Right lobe of liver (tissue), 6 donors: ENCODE measurements at regions not wholly inside any gene's neighbourhood (a gene's known extent, or its start where the extent isn't known, plus 50 kb on each side); places are given as distances from the start of the nearest gene placed in this dataset.

ENCODE experiments used
- ATAC-seq, 4 donors: fragments of 200-7000 bp; cut with Tn5 transposase; one replicate each; pipeline ENCODE4 v1.9.1; 2020; ENCODE audit warnings: mild to moderate bottlenecking in 4 of 4, moderate library complexity in 4 of 4
- DNase-seq, 3 donors: peaks; one replicate each; pipeline ENCODE4 v3.0.0-alpha.2; 2020
- H3K27ac ChIP-seq, 3 donors: fragments of 200-600 bp; one replicate each; pipeline ENCODE4 v1.8.0; 2022
- H3K27me3 ChIP-seq, 2 donors: fragments of 200-600 bp; one replicate each; pipeline ENCODE4 v1.8.0; 2022
- H3K36me3 ChIP-seq, 4 donors: fragments of 200-600 bp; sonication (generic) in 1 of 4; one replicate each; pipeline versions ENCODE4 v1.5.1 to v1.8.0; 2017 to 2022; ENCODE audit warnings: control low read depth in 1 of 4
- H3K4me1 ChIP-seq, 4 donors: fragments of 200-600 bp; sonication (generic) in 1 of 4; one replicate each; pipeline versions ENCODE4 v1.5.1 to v1.8.0; 2017 to 2022; ENCODE audit warnings: control low read depth in 1 of 4
- H3K4me3 ChIP-seq, 3 donors: fragments of 200-600 bp; one replicate each; pipeline ENCODE4 v1.8.0; 2022
- H3K9me3 ChIP-seq, 4 donors: fragments of 200-600 bp; sonication (generic) in 1 of 4; one replicate each; pipeline versions ENCODE4 v1.5.1 to v1.8.0; 2017 to 2022; ENCODE audit warnings: control low read depth in 1 of 4
- POLR2A ChIP-seq: fragments of 450-650 bp; IDR thresholded peaks from one replicate; pipeline ENCODE4 v1.6.1; 2017; ENCODE audit warnings: antibody characterized with exemption, mild to moderate bottlenecking
- WGBS: methylation state at CpG from one replicate; pipeline ENCODE4 v1.1.6; 2018; ENCODE audit warnings: low coverage, low lambda C conversion rate; ENCODE audit not compliant: insufficient coverage; ENCODE audit errors: missing lambda C conversion rate; 5-methylcytosine and 5-hydroxymethylcytosine counted together
- intact Hi-C, 2 donors: fragments of 100-400 bp; cut with DNase I; formaldehyde crosslinking; loops; one replicate each; pipeline versions ENCODE4 v1.11.2 to v1.14.1; 2022
- TF ChIP-seq, protein P1 (sequence below), 4 donors: fragments of 200-600 bp in 3 of 4; fragments of 450-650 bp in 1 of 4; IDR thresholded peaks; one replicate each; pipeline versions ENCODE4 v1.5.1 to v1.8.0; 2016 to 2022; ENCODE audit warnings: antibody characterized with exemption in 4 of 4, mild to moderate bottlenecking in 2 of 4
- donor health status: DM: no; HTN: yes; CAD: no.
- donor health status: DM: no; HTN: no; CAD: no.
- donor health status: DM: no; HTN: no; CAD: no.
- donor health status: DM: no; HTN: yes; CAD: no.
- donor health status: DM: no; HTN: yes; CAD: no.

DNA sequence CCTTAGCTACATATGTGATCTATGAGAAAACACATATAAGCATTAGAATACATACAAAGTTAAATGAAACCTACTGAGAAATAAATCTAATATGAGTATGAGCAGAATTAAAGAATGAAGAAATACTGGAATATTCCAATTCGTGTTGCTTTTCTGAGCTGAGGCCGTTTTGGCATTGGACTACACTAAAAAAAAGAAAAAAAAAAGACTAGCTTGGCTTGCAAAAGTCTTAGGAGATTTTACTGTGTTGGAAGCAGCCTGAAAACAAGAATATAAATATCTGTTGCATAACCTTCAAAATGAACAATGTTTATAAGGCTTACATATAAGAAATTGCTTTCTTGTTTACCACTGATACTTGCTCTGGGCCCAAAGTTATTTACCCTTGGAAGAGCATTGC lies 562.8 kb downstream of the TMEM182 start:
- H3K27me3 ChIP-seq = no peaks in the 10 kb centered on the region
- intact Hi-C loops = no loop called here
- ATAC-seq (no peak), DNase-seq (no peak)
- TF ChIP-seq, protein P1, sequence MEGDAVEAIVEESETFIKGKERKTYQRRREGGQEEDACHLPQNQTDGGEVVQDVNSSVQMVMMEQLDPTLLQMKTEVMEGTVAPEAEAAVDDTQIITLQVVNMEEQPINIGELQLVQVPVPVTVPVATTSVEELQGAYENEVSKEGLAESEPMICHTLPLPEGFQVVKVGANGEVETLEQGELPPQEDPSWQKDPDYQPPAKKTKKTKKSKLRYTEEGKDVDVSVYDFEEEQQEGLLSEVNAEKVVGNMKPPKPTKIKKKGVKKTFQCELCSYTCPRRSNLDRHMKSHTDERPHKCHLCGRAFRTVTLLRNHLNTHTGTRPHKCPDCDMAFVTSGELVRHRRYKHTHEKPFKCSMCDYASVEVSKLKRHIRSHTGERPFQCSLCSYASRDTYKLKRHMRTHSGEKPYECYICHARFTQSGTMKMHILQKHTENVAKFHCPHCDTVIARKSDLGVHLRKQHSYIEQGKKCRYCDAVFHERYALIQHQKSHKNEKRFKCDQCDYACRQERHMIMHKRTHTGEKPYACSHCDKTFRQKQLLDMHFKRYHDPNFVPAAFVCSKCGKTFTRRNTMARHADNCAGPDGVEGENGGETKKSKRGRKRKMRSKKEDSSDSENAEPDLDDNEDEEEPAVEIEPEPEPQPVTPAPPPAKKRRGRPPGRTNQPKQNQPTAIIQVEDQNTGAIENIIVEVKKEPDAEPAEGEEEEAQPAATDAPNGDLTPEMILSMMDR (IDR thresholded peaks at IDR 0.05) = no peak
- TF ChIP-seq POLR2A = no peak
- no peak overlapping the region for H3K4me3 ChIP-seq
- no peak overlapping the region for H3K27ac ChIP-seq
- WGBS = 50% methylated on average over 2 of the region's 2 CpGs
- H3K4me1 ChIP-seq = no peaks in the 10 kb centered on the region
- H3K9me3 ChIP-seq = no peaks in the 10 kb centered on the region
- H3K36me3 ChIP-seq = no peaks in the 10 kb centered on the region

DNA sequence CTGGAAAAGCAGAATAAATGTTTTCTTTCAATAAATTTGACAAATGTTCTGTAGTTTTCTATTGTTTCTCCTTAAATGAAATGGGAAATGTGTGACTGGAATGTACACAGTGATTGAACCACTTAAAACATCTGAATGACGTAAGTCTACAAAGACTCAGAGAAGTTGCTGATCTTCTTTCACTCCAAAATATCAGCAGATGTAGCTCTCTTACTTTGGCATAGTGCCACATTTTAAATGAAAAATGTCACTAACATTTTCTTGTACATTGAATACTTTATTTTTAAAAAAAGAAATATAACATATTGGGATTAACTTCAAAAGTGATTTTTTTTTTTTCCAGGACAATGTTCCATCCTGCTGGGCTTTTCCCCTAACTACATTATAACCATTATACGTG lies 565.6 kb downstream of the TMEM182 start:
- Histone ChIP-seq H3K4me1 (no peaks in the 10 kb centered on the region), H3K9me3 (no peaks in the 10 kb centered on the region), H3K27ac (no peak overlapping the region), H3K4me3 (no peak overlapping the region), H3K27me3 (no peaks in the 10 kb centered on the region), H3K36me3 (no peaks in the 10 kb centered on the region)
- no peak for TF ChIP-seq POLR2A
- DNase-seq (no peak), ATAC-seq (no peak)
- intact Hi-C loops = no loop called here
- 50% methylated on average over 2 of the region's 2 CpGs for WGBS

DNA sequence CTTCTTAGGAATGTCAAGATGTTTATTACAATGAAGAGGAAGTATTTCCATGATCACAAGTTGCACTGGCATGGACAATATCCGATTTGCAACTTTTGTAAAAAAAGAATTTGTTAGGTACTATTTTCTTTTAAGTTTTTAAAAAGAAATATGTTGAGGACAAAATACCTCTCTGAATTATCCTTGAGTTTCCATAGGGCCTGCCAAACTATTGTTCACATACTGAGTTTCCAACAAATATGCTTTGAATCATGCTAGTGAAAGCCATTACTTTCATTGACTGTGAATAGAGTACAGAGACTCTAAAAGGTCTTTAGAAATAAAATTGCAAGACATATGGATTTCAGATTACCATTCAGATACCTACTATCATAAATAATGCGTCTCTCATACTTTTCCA lies 566.1 kb downstream of the TMEM182 start:
- no peaks in the 10 kb centered on the region for H3K9me3 ChIP-seq
- intact Hi-C loops = no loop called here
- no peak overlapping the region for H3K27ac ChIP-seq
- WGBS = 51% methylated on average over 2 of the region's 2 CpGs
- H3K36me3 ChIP-seq = no peaks in the 10 kb centered on the region
- H3K4me3 ChIP-seq = no peak overlapping the region
- no peaks in the 10 kb centered on the region for H3K27me3 ChIP-seq
- TF ChIP-seq, protein P1 (IDR thresholded peaks at IDR 0.05) = no peak
- no peak for TF ChIP-seq POLR2A
- H3K4me1 ChIP-seq = no peaks in the 10 kb centered on the region
- no peak for DNase-seq
- ATAC-seq = no peak

DNA sequence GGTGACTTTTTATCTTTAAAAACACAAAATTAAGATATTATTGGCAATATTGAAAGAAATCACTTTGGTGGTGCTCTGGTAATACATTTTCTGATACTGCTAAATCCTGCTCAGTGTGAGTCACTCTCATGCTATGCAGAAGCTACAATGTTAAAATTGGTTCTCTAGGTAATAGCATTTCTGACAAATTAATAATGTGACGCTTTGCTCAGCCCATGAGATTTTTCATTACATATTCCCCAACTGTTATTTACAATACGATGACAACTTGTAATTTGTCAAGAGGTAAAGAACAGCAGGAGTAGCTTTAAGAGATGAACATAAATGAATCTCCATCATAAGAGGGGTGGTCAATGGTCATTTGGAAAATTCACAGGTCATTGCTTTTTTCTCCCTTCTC lies 573.6 kb downstream of the TMEM182 start:
- H3K36me3 ChIP-seq = no peaks in the 10 kb centered on the region
- ATAC-seq (no peak), DNase-seq (no peak)
- no peak for TF ChIP-seq POLR2A
- TF ChIP-seq, protein P1 (IDR thresholded peaks at IDR 0.05) = no peak
- no peaks in the 10 kb centered on the region for H3K9me3 ChIP-seq
- H3K4me1 ChIP-seq = no peaks in the 10 kb centered on the region
- H3K27ac ChIP-seq = no peak overlapping the region
- H3K4me3 ChIP-seq = no peak overlapping the region
- 41% methylated on average over 2 of the region's 2 CpGs for WGBS
- H3K27me3 ChIP-seq = no peaks in the 10 kb centered on the region
- intact Hi-C loops = no loop called here

DNA sequence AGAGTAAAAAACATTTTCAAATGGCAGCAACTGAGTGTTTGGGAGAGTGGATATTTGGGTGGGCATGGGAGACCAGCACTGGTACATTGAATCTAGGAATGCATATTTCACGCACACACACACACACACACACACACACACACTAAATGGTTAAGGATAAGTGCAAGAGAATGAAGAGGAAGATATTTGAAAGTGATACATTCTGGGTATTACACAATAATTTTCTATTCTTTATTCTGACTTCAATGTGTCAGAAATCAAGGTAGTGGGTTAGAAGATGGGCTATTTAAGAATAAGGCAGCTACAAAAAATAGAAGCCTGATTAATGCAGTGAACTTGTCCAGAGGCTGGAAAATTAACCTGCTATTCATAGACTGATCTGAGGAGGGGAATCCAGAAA lies 577.0 kb downstream of the TMEM182 start:
- no peak for TF ChIP-seq POLR2A
- TF ChIP-seq, protein P1 (IDR thresholded peaks at IDR 0.05) = no peak
- no peaks in the 10 kb centered on the region for H3K9me3 ChIP-seq
- H3K27me3 ChIP-seq = no peaks in the 10 kb centered on the region
- no peak for DNase-seq
- H3K27ac ChIP-seq = no peak overlapping the region
- ATAC-seq = no peak
- intact Hi-C loops = no loop called here
- no peaks in the 10 kb centered on the region for H3K4me1 ChIP-seq
- 33% methylated on average over 1 of the region's 1 CpG for WGBS
- H3K36me3 ChIP-seq = no peaks in the 10 kb centered on the region
- H3K4me3 ChIP-seq = no peak overlapping the region
